Superior temporal gyrus (tissue), 1 donor: ENCODE measurements at regions not wholly inside any gene's neighbourhood (a gene's known extent, or its start where the extent isn't known, plus 50 kb on each side); places are given as distances from the start of the nearest gene placed in this dataset.
A peak's percentile ranks its signal among the peaks of the same experiment; 100 is the strongest.
"Not testable (repeated sequence)": the region's sequence is repeated elsewhere in the genome, so short reads cannot be mapped to it uniquely, and the experiment has no call there.

Source experiments
- DNase-seq: peaks from one replicate; pipeline ENCODE4 v3.0.0-alpha.2; 2016; ENCODE audit errors: extremely low spot score

DNA sequence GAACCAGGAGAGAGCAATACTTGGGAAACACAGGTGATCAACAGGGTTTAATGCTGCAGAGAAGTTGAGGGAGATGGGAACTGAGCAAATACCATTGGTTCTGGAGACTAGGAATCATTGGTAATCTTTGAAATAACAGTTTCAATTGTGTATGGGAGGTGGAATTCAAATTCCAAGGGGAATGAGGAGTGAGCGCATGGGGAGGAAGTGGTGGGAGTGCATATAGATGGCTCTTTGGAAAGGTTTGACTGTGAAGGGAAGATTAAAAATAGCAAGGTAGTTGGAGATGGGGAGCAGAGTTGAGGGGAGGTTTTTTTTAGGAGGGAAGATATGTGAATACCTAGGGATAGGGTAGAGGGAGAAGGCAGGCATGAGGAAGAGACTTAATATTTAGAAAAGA lies 51.1 kb upstream of the ROPN1 start:
- no peak for DNase-seq

DNA sequence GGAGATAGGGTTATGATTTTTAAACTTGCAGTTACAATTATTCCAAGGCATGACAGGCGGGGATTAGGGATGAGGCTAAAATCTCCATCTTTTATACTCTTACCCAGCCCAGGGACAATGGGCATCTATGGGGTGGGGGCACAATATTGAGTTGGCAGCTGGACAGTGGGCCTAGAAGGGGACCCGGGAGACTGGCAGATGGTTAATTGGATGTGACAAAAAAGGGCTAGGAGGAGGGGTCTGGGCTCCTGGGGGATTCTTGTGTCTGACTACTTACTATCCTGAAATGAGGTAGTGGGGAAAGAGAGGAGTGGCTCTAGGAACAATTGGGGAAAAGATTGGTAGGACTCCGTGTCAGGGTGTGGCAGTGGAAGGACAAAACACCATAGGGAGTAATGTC lies 53.0 kb upstream of the ROPN1 start:
- DNase-seq: no peak

DNA sequence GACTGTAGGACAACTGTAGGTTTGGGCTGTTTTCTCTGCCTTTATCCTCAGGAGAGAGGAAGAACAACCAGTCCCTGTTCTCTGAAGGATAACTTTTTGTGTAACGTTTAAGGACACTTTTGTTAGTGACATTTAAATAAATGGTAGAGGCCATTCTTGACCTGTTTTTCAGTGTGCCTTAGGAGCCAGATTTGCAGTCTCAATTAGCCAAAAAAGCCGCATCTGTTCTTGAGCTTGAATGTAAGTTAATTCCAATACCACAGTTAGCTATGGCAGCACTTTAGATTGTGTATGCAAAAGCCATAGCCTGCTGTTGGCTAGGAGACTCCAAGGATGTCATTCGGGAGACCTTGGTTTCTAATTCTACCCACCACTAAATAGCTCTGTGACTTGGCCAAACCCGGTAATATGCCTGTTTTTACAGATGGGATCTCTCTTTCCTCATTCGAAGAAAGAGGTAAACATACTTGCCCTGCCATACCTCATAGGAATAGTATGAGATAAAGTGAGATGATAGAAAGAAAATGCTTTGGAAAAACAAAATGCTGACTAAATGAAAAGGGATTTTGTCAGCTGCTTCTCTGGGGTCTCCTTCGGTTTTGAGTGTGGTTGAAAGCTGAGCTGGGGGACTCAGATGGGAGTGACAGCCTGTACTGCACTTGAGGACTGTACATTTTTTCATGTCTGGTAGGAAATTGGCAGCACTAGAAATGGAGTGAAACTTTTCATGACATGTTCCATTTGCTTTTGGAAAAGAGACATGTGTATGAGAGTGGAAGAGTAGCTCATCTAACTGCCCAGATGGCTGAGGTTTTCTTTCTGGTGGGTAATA lies 57.3 kb upstream of the ROPN1 start:
- DNase-seq: no peak

DNA sequence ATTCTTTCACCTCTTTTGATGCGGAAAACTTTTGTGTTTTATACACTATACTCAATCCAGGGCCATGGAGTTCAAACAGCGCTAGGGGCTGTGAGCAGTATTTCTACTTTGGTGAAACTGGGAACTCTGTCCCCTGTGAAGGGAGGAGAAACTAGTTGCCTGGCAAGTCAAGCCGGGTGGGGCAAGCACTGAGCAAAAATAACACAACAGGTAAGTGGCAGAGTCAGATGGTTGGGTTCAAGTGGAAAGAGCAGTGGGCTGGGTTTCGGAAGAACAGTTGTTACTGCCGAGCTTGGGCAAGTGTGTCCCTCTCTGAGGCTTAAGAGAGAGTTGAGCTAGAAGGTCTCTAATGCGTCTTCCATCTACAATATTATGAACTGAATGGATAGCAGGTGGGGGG lies 59.7 kb upstream of the ROPN1 start:
- DNase-seq: no peak

DNA sequence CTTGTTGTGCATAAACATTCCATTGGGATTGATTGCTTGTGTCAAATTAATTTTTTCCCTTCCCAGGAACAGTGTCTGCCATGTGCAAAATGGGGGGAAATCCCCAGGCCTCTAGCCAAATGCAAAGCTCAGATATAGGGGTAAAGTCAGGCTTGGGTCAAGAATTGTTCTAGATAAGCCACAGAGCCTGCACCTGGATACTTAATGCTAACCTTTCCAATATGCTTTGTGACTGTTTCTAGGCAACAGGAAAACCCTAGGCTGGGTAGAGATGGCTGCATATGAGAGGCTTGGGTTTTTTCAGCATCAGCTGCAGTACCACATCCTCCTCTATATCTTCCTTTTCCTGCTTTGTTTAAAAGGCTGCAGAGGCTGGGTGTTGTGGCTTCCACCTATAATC lies 61.9 kb upstream of the ROPN1 start:
- DNase-seq: no peak

DNA sequence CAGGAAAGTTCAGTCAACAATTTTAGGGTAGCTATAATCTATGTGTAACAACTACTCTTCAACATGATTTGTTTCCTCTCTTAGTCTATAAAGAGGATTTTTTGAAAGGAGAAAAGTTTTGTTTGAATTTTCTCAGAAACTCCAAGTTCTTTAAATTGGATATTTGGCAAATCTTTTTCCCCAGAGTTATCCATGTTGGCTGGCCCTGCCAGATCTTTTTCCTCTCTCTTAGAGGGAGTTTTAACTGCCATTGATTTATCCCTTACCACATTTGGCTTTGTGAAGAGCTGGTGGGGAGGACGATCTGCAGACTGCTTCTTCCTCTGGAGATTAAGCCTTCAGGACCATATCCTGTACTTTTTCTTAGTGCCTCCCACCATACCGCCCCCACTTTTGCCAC lies 64.9 kb upstream of the ROPN1 start:
- no peak for DNase-seq

DNA sequence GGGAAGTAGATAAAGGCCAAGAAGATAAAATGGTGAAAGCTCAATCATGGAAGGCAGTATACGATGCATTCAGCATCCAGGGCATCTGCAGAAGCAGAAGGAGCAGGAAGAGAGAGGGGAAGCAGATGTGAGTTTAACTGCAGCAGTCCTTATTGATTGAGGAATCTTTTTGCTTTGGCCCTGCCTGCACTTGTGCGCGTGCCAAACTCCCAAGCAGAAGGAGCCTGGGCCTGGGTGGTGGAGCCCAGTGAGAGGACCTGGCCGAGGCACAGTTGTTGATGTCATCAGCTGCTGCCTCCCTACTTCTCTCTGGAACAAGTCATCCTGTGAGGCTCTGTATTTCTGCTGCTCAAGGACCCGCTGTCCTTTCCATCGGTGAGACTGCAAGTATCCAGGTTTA lies 65.5 kb upstream of the ROPN1 start:
- DNase-seq: no peak

DNA sequence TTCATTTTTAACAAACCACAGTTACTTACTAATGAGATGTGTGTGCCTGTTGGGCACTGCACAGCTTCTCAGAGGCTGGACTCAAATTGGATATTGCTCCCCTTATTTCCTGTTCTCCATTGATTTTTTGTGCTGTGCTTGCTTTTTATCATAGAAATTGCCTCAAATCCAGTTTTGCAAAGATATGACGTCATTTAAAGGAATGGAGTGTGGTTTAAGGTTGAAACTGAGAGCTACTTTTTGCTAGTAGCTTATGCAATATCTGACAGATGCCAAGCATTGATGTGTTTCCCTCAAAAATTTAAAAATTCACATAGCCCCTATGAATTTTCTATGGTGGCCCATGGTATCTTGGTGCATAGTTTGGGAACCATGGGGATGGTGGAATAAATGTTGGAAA lies 67.7 kb upstream of the ROPN1 start:
- no peak for DNase-seq

DNA sequence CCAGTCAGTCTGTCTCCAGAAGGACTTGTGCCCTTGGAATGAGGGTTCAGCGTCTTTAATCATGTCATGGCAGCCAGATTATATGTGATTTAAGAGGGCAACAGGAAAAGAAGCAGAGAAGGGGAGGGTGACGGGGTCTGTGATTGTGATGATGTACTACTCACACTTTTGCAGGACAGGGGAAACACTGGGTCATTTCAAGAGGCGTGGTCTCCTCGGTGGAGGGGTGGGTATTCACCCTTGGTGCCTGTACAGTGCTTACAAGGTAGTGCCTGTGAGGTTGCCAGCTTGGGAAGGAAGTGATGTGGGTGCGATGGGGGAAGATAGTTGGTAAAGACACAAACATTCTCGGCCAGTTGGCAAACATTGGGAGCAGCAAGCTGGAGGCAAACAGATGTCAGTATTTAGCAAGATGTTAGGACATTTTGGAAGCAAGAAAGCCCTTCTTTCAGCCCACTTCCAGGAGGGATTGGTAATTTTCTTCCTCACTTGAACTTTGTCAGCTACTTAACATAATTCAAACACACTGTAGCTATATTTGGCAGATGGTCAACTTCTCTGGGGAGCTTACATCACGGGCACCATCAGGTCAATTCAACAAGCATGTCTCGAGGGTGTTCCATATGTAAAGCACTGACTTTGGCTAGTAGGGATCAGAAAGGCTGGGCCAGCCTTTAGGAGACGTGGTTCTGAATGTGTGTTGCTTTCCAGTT lies 71.4 kb upstream of the ROPN1 start:
- no peak for DNase-seq

DNA sequence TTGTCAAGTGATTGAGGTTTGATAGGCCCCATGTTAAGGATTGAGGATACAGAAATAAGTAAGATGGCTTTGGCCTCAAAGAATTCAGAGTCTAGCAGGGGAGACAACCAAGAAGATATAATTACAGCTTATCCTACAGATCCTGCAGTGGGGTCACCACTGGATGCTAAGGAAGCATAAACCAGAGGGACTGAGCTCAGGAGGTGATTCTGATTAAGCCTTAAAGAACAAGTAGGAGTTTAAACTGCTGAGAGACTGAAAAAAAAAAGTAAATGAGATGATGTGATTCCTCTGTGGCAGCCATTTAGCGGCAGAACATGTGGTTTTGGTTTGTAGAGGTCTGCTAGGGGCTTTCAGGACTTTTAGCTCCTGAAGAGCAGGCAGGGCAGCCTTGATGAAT lies 72.1 kb upstream of the ROPN1 start:
- DNase-seq: no peak

DNA sequence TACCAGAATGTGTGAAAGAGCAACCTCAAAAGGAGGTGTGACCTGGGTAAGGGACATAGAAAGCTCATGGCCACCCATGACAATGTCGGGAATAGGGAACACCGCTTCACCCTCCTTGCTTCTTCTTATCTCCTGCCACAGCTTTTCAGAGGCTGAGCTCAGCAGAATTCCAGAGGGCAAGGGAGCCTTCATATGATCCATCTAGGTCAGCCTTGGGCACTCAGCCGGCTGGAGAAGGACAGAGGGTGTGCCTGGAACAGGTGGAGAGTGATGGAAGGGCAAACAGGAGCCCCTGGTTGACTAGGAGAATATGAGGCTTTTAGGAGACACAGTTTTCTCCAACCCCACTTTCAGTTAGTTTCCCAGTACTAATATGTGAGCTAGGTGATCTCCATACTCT lies 74.6 kb upstream of the ROPN1 start:
- DNase-seq: not testable (repeated sequence)

DNA sequence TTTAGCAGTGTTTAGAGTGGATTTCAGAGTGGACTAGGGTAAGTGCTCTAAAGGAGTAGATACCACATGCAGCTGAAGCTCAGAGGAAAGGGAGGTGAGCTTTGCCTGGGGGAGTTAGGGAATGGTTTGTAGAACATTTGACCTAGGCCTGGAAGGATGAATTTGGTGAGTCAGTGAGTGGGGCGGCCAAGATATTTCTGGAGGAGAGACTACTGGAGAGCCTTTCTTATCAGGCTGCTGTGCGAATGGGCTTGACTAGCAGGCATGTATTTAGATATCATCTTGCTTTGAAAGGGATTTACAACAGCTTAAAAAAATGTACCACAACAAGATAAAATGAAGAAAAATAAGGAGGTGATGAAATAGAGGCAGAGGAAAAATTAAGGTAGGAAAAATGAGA lies 77.8 kb upstream of the ROPN1 start:
- DNase-seq: not testable (repeated sequence)

DNA sequence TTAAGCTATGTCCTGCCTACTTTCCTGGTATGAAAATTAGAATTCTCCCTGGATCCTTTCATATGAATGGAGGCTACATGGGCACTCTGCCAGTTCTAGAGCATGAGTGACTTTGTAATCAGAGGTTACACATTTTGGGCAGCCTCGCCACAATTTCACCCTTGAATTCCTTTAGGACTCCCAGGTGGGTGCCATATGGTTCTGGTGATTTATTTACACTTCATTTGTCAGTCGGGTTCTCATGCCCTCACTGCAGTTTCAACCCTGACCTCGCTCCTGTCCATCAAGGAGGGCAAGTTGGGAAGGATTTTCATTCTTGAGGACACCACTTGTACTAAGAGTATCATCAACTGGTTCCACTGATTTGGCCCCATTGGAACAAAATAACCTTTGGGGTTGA lies 83.2 kb upstream of the ROPN1 start:
- not testable (repeated sequence) for DNase-seq

DNA sequence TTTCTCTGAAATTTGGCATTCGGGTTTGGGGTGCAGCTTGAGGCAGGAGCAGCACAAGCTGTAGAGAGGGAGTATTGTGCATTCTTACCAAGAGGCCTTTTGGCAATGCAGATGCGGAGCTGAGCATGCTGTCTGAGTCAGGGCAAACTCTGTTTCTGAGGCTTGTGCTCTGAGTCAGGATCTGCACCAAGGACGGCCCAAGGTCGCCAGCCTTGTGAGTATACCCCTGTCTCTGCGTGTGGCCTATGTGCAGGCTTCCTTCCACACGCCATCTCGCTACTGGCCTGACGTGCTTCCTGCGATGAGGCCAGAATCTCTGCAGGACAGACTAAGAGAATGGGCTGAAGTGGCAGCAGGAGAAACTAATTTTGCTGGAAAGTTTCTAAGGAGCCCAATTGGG lies 83.8 kb upstream of the ROPN1 start:
- DNase-seq: no peak

DNA sequence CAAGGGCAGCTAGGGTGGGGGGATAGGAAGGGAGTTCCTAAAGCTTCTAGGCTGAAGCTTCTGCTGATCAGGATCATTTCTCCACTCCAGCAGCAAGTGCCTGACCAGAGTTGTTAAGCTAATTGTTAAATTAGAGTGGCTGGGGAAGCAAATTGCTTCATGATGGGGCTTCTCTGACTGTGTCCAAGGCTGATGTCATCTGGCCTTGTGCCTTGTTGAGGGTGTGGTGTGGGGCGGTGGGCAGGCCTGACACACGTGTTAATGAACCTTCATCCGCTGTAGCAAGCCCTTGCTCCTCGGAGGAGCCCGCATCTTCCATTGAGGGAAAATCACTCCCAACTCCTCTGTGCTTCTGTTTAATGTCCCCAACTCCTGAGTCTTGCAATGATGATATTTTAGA lies 84.3 kb upstream of the ROPN1 start:
- DNase-seq: no peak

DNA sequence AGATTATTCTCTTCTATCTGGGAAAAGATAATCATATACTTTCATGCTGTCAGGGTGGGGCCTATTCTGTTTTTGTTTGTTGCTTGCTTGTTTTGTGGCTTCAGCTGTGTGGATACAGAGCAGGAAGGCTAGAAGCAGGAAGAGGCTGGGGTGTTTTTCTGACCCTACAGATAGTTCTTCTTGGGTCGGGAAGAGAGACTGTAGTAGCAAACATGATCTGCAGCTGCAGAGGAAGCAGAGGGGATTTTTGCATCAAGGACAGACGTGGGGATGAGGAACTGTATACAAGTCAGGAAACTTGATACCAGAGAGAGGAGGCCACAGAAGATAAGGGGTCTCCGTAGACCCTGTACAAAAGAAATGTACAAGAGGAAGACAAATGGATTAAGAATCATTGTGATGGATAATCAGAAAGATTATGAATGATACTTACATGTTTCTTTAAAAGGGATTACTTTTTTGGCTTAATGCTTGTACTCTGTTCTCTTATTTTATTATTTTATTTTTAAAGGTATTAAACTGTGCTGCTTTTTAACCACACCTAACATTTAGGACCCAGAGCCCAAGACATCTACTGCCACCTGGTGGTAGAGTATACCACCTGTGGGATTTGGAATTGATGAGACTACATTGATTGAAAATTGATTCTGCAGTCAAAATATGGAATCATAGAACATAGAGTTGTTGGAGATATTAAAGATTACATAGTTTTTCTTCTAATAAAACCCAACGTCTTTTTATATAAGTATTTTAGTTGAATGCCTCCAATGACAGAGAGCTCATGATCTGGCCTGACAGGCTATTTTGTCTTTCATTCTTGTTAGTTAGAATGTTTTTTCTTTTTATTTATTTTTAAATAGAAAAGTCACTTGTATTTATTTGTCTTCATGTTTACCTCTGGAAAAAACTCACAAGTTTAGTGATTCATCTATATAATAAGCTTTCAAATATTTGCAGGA lies 87.3 kb upstream of the ROPN1 start:
- DNase-seq: peak; percentile 83

DNA sequence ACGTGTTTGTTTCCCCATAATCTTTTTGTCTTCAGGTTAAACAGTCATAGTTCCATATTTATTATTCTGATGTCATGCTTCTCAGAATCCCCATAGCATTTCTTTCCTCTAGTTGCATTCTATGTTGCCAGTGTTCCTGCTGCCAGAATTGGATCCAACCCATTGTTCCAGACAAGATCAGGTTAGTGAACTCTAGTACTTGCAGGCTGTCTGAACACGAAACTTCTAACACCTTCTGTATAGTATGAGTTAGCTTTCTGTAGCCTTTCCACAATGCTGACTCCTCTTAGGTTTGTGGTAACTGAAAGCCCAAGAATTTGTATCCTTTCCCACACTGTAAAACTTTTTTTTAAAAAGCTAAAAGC lies 88.0 kb upstream of the ROPN1 start:
- no peak for DNase-seq

DNA sequence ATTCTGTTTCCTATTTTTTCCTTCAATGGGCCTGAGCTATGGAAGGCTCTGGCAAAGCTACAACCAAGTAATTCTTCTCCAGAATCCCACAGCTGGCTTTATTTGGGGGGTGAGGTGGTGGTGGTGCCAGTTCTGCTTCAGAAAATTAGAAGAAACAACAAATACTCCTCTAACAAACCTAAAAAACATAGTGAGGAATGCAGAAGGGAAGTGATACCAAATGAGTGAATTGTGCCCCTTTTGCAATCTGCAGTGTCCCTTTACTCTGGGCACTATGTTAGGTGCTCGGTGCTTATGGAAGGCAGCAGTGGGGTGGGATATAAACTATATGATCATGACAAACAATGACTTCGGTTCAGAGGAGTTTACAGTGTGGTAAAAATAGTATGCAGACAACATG lies 90.4 kb upstream of the ROPN1 start:
- DNase-seq: no peak

DNA sequence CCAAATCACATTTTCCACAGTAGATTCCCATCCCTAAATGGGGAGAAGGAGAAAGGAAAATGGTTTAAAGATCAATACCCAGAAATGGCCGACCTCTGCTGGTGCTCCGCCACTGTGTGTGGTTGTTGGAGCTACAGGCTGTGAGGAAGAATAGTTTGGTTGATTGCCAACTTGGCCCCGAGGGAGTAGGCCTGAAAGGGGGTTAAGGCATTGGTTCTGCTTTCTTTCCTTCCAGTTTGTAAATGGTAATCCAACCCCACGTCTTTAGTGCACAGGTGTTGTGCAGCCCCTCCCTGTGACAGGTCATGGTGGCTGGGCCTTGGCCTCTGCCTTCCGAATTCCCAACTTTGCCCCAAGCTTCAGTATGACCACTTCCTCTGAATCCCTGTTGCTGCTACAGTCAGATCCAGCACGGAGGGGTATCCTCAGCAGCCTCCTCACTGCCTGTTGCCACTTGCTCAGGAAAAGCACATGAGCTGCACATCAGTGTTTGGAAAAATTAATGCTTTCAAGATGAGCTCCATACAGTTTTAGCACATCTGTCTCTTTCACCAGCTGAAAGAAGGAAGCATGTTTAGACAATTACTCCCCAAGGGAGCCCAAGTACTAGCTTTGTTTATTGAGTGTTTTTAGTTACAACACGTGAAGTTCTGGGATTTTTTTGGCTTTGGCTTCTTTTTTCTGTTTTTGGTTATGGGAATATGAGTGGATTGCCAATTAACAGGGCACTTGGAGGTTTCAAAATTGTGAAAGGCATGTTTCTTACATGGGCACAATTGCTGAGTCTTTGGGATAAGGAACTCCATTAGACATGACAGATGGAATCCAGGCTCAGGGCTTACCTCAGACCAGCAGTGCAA lies 92.3 kb upstream of the ROPN1 start:
- DNase-seq: no peak

DNA sequence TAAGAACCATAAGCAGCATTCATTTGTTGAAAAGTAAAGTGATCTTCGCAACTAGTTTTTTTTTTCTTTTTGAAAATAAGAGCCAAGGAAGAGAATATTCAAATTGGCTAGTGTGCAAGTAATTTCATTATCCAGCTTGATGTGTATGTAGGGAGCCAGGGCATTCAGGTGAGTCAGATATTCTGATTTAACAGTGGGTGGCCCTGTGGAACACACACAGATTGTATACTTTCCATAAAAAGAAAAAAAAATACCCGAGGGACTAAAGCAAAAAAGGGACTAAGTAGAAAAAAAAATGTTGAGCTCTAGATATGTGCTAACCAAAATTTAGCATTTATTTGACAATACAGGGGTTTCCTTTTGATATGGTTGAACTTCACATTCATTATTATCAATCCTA lies 96.9 kb upstream of the ROPN1 start:
- DNase-seq: no peak

DNA sequence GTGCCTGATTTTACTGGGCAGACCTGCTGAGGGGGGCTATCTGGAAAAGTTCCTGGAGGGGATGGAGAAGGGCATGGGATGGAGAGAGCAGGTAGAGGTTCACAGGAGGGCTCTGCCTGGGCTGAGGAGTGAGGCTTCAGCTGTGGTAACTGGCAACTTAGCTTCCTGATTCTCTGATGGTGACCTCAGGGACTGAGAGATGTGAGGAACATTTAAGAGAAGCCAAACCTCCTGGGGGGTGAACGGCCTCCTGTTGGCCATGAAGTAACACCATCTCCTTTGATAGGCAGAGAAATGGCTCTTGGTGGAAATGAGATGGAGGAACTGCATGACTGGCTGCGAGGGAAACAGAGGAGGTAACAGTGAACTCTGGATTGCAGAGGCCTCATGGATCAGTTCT lies 97.3 kb upstream of the ROPN1 start:
- DNase-seq: no peak
